Activated T-helper 1 cell treated with anti-CD3 and anti-CD28 coated beads, Interleukin-12 subunit alpha, Interleukin-12 subunit beta, Interleukin-2, Interleukin-4 antibody, amounts not matched to agents 30 ng/mL and 10 ng/mL and 1 ng/mL, durations not matched to agents 14 hours and 24 hours and 36 hours (primary cell): ENCODE measurements at regions not wholly inside any gene's neighbourhood (a gene's known extent, or its start where the extent isn't known, plus 50 kb on each side); places are given as distances from the start of the nearest gene placed in this dataset.
"Not testable (repeated sequence)": the region's sequence is repeated elsewhere in the genome, so short reads cannot be mapped to it uniquely, and the experiment has no call there.

Experiments used
- DNase-seq: peaks from one replicate; pipeline ENCODE4 v3.0.0; 2021; ENCODE audit warnings: low spot score
- H3K27ac Mint-ChIP-seq: one replicate; pipeline ENCODE4 v1.8.0; 2021; ENCODE audit warnings: mild to moderate bottlenecking, mixed read lengths
- H3K27me3 Mint-ChIP-seq: one replicate; pipeline ENCODE4 v1.8.0; 2022; ENCODE audit warnings: mild to moderate bottlenecking, moderate library complexity, mixed read lengths; ENCODE audit not compliant: insufficient read depth
- H3K36me3 Mint-ChIP-seq: one replicate; pipeline ENCODE4 v1.8.0; 2021; ENCODE audit warnings: low read depth, mixed read lengths
- H3K4me1 Mint-ChIP-seq: one replicate; pipeline ENCODE4 v1.8.0; 2021; ENCODE audit warnings: low read depth, mixed read lengths
- H3K4me3 Mint-ChIP-seq: one replicate; pipeline ENCODE4 v1.8.0; 2021; ENCODE audit warnings: mild to moderate bottlenecking, moderate library complexity, mixed read lengths
- H3K9me3 Mint-ChIP-seq: one replicate; pipeline ENCODE4 v1.8.0; 2021; ENCODE audit warnings: mixed read lengths
- intact Hi-C: fragments of 100-400 bp; cut with micrococcal nuclease; formaldehyde crosslinking; loops from one replicate; pipeline ENCODE4 v1.15.1; 2024

GRCh38 chr3:137692803-137693431, 71.2 kb upstream of the SOX14 start:
- Mint-ChIP-seq H3K27ac (no peak overlapping the region), H3K4me1 (no peaks in the 10 kb centered on the region), H3K9me3 (no peaks in the 10 kb centered on the region), H3K36me3 (no peaks in the 10 kb centered on the region), H3K4me3 (no peak overlapping the region), H3K27me3 (no peaks in the 10 kb centered on the region)
- intact Hi-C loops, result no loop called here
- no peak for DNase-seq

GRCh38 chr3:137693791-137694190, 70.3 kb upstream of the SOX14 start:
- intact Hi-C loops, result no loop called here
- H3K27me3 Mint-ChIP-seq, result no peaks in the 10 kb centered on the region

GRCh38 chr3:137694836-137695235, 69.3 kb upstream of the SOX14 start:
- intact Hi-C loops, result no loop called here
- H3K27ac Mint-ChIP-seq, result no peak overlapping the region
- no peaks in the 10 kb centered on the region for H3K4me1 Mint-ChIP-seq
- no peak for DNase-seq
- H3K36me3 Mint-ChIP-seq, result no peaks in the 10 kb centered on the region
- no peaks in the 10 kb centered on the region for H3K9me3 Mint-ChIP-seq
- H3K4me3 Mint-ChIP-seq, result no peak overlapping the region
- H3K27me3 Mint-ChIP-seq, result no peaks in the 10 kb centered on the region

More at GRCh38 chr3:137693791-137694190, 70.3 kb upstream of the SOX14 start:
- no peaks in the 10 kb centered on the region for H3K9me3 Mint-ChIP-seq
- DNase-seq, result no peak
- H3K4me3 Mint-ChIP-seq, result no peak overlapping the region
- H3K36me3 Mint-ChIP-seq, result no peaks in the 10 kb centered on the region
- no peak overlapping the region for H3K27ac Mint-ChIP-seq
- no peaks in the 10 kb centered on the region for H3K4me1 Mint-ChIP-seq

- intact Hi-C loops, result no loop called here
- H3K4me1 Mint-ChIP-seq, result no peaks in the 10 kb centered on the region
- no peak overlapping the region for H3K4me3 Mint-ChIP-seq
- no peak for DNase-seq
- H3K9me3 Mint-ChIP-seq, result no peaks in the 10 kb centered on the region
- H3K36me3 Mint-ChIP-seq, result no peaks in the 10 kb centered on the region
- no peaks in the 10 kb centered on the region for H3K27me3 Mint-ChIP-seq
- H3K27ac Mint-ChIP-seq, result no peak overlapping the region
These were observed 68.8 kb upstream of the SOX14 start for GRCh38 chr3:137695351-137695750.

- H3K36me3 Mint-ChIP-seq, result no peaks in the 10 kb centered on the region
- intact Hi-C loops, result no loop called here
- no peaks in the 10 kb centered on the region for H3K9me3 Mint-ChIP-seq
- DNase-seq, result no peak
- H3K4me3 Mint-ChIP-seq, result no peak overlapping the region
- H3K27me3 Mint-ChIP-seq, result no peaks in the 10 kb centered on the region
- no peaks in the 10 kb centered on the region for H3K4me1 Mint-ChIP-seq
- H3K27ac Mint-ChIP-seq, result no peak overlapping the region
These were observed 55.0 kb upstream of the SOX14 start for GRCh38 chr3:137709011-137709601.

GRCh38 chr3:137713965-137714364, 50.1 kb upstream of the SOX14 start:
- DNase-seq, intact Hi-C loops, H3K4me1 Mint-ChIP-seq, H3K27me3 Mint-ChIP-seq, H3K36me3 Mint-ChIP-seq, H3K27ac Mint-ChIP-seq, H3K4me3 Mint-ChIP-seq: not testable (repeated sequence)
- H3K9me3 Mint-ChIP-seq, result peaks cover 15% of the 10 kb centered on the region
